WTC11 (cell line): ENCODE measurements at regions not wholly inside any gene's neighbourhood (a gene's known extent, or its start where the extent isn't known, plus 50 kb on each side); places are given as distances from the start of the nearest gene placed in this dataset.

ENCODE experiments used
- ATAC-seq: fragments of 200-7000 bp; cut with Tn5 transposase; 2 replicates; pipeline ENCODE4 v1.10.0; 2021; ENCODE audit warnings: mild to moderate bottlenecking, moderate library complexity
- CTCF ChIA-PET: fragments of 300-600 bp; sonication (Branson Sonifier 250); formaldehyde crosslinking; loops from one replicate; lab custom pipeline; 2021; ENCODE audit warnings: antibody characterized with exemption; lab: Charles Lee
- POLR2A ChIA-PET: fragments of 350-600 bp; sonication (Branson Sonifier 250); formaldehyde crosslinking; loops from one replicate; lab custom pipeline; 2021; ENCODE audit warnings: antibody characterized with exemption; lab: Charles Lee
- DNase-seq: peaks from one replicate; pipeline ENCODE4 v3.0.0; 2021; ENCODE audit warnings: low spot score
- H3K27ac Mint-ChIP-seq: 2 replicates; pipeline ENCODE4 v1.8.0; 2021; ENCODE audit warnings: mixed read lengths
- H3K27me3 Mint-ChIP-seq: 2 replicates; pipeline ENCODE4 v1.8.0; 2021; ENCODE audit warnings: low read depth, mild to moderate bottlenecking, moderate library complexity, mixed read lengths
- H3K36me3 Mint-ChIP-seq: 2 replicates; pipeline ENCODE4 v1.8.0; 2021; ENCODE audit warnings: mixed read lengths
- H3K4me1 Mint-ChIP-seq: 2 replicates; pipeline ENCODE4 v1.8.0; 2022; ENCODE audit warnings: mixed read lengths
- H3K4me3 Mint-ChIP-seq: 2 replicates; pipeline ENCODE4 v1.8.0; 2021; ENCODE audit warnings: mild to moderate bottlenecking, moderate library complexity, mixed read lengths
- H3K9me3 Mint-ChIP-seq: 2 replicates; pipeline ENCODE4 v1.8.0; 2021; ENCODE audit warnings: mixed read lengths
- AFF4 ChIP-seq: sonication (generic); formaldehyde crosslinking; IDR thresholded peaks from 2 replicates; pipeline ENCODE4 v1.8.1; 2023; ENCODE audit warnings: mild to moderate bottlenecking, missing genetic modification reagents, borderline replicate concordance
- FOXK1 ChIP-seq: sonication (generic); formaldehyde crosslinking; IDR thresholded peaks from 2 replicates; pipeline ENCODE4 v1.8.0; 2022; ENCODE audit warnings: mild to moderate bottlenecking, moderate library complexity, missing genetic modification reagents
- FOXP4 ChIP-seq: sonication (generic); formaldehyde crosslinking; IDR thresholded peaks from 2 replicates; pipeline ENCODE4 v1.8.0; 2022; ENCODE audit warnings: mild to moderate bottlenecking, missing genetic modification reagents
- GTF2I ChIP-seq: fragments of 250-450 bp; sonication (Bioruptor Pico); conservative IDR thresholded peaks from 2 replicates; pipeline ENCODE4 v1.4.0; 2021; ENCODE audit warnings: mild to moderate bottlenecking
- IRF1 ChIP-seq: sonication (generic); formaldehyde crosslinking; IDR thresholded peaks from 2 replicates; pipeline ENCODE4 v1.8.0; 2023; ENCODE audit warnings: missing genetic modification reagents
- JAZF1 ChIP-seq: fragments of 250-450 bp; sonication (Bioruptor Pico); IDR thresholded peaks from 2 replicates; pipeline ENCODE4 v1.9.0; 2021; ENCODE audit warnings: moderate library complexity, mild to moderate bottlenecking, inconsistent platforms
- NFATC4 ChIP-seq: fragments of 250-450 bp; sonication (Bioruptor Pico); IDR thresholded peaks from 2 replicates; pipeline ENCODE4 v1.9.0; 2021; ENCODE audit warnings: mild to moderate bottlenecking
- NR2C2 ChIP-seq: sonication (generic); formaldehyde crosslinking; IDR thresholded peaks from 2 replicates; pipeline ENCODE4 v1.8.0; 2022; ENCODE audit warnings: mild to moderate bottlenecking, missing genetic modification reagents
- OVOL2 ChIP-seq: fragments of 250-450 bp; sonication (Bioruptor Pico); IDR thresholded peaks from 2 replicates; pipeline ENCODE4 v1.9.0; 2021; ENCODE audit warnings: mild to moderate bottlenecking, borderline replicate concordance
- PRDM15 ChIP-seq: sonication (generic); formaldehyde crosslinking; IDR thresholded peaks from 2 replicates; pipeline ENCODE4 v1.8.0; 2022; ENCODE audit warnings: missing genetic modification reagents
- PREB ChIP-seq: sonication (generic); formaldehyde crosslinking; IDR thresholded peaks from 2 replicates; pipeline ENCODE4 v1.8.1; 2022; ENCODE audit warnings: mild to moderate bottlenecking, missing genetic modification reagents, moderate library complexity, borderline replicate concordance
- SMAD4 ChIP-seq: sonication (generic); formaldehyde crosslinking; IDR thresholded peaks from 2 replicates; pipeline ENCODE4 v1.8.0; 2022; ENCODE audit warnings: mild to moderate bottlenecking, missing genetic modification reagents
- SOX15 ChIP-seq: fragments of 250-450 bp; sonication (Bioruptor Pico); IDR thresholded peaks from 2 replicates; pipeline ENCODE4 v1.9.0; 2021; ENCODE audit warnings: mild to moderate bottlenecking
- SP1 ChIP-seq: sonication (generic); formaldehyde crosslinking; conservative IDR thresholded peaks from 2 replicates; pipeline ENCODE4 v1.8.1; 2022; ENCODE audit warnings: missing genetic modification reagents
- USF1 ChIP-seq: sonication (generic); formaldehyde crosslinking; IDR thresholded peaks from 2 replicates; pipeline ENCODE4 v1.8.0; 2022; ENCODE audit warnings: mild to moderate bottlenecking, missing genetic modification reagents
- ZNF396 ChIP-seq: fragments of 250-450 bp; sonication (Bioruptor Pico); IDR thresholded peaks from 2 replicates; pipeline ENCODE4 v1.8.0; 2021; ENCODE audit warnings: mild to moderate bottlenecking, moderate library complexity, borderline replicate concordance
- ZNF512 ChIP-seq: sonication (generic); formaldehyde crosslinking; IDR thresholded peaks from 2 replicates; pipeline ENCODE4 v1.8.1; 2022; ENCODE audit warnings: missing genetic modification reagents, borderline replicate concordance
- ZSCAN18 ChIP-seq: fragments of 250-450 bp; sonication (Bioruptor Pico); IDR thresholded peaks from 2 replicates; pipeline ENCODE4 v2.1.2; 2022; ENCODE audit warnings: mild to moderate bottlenecking, moderate library complexity

- DNase-seq: no peak
- no peaks in the 10 kb centered on the region for H3K4me1 Mint-ChIP-seq
- no peak overlapping the region for H3K4me3 Mint-ChIP-seq
- H3K27ac Mint-ChIP-seq: no peak overlapping the region
- peaks cover 3% of the 10 kb centered on the region; the same call in 1 of the 2 replicates for H3K36me3 Mint-ChIP-seq
- no peak for ATAC-seq
- ChIA-PET POLR2A (no interaction called here), CTCF (interaction anchor here (2.2 kb wide), 1 partner anchor 26 kb away, joined by 6 read pairs; no protein-coding TSS in a partner anchor)
- H3K9me3 Mint-ChIP-seq: peaks cover 43% of the 10 kb centered on the region
- peaks cover 9% of the 10 kb centered on the region for H3K27me3 Mint-ChIP-seq
- TF ChIP-seq SOX15: no peak
- TF ChIP-seq SMAD4: no peak
- no peak for TF ChIP-seq PREB (CRISPR knock-in tag)
- no peak for TF ChIP-seq NFATC4 (CRISPR knock-in tag)
- TF ChIP-seq IRF1: no peak
- no peak for TF ChIP-seq USF1 (CRISPR knock-in tag)
- no peak for TF ChIP-seq FOXP4 (CRISPR knock-in tag)
- no peak for TF ChIP-seq NR2C2
- TF ChIP-seq PRDM15 (CRISPR knock-in tag): no peak
- TF ChIP-seq SP1: no peak
These were observed 72.4 kb downstream of the CCNG2 start for GRCh38 chr4:77229433-77229832.

- Mint-ChIP-seq H3K4me3 (no peak overlapping the region), H3K27ac (no peak overlapping the region)
- TF ChIP-seq AFF4 (CRISPR knock-in tag) (no peak), NFATC4 (CRISPR knock-in tag) (no peak), USF1 (CRISPR knock-in tag) (no peak), IRF1 (no peak), JAZF1 (CRISPR knock-in tag) (no peak), ZSCAN18 (CRISPR knock-in tag) (no peak), ZNF396 (CRISPR knock-in tag) (no peak), FOXK1 (CRISPR knock-in tag) (no peak), GTF2I (no peak), ZNF512 (no peak), OVOL2 (CRISPR knock-in tag) (no peak)
These were observed 75.6 kb downstream of the CCNG2 start for GRCh38 chr4:77232653-77233052.

More at GRCh38 chr4:77232653-77233052, 75.6 kb downstream of the CCNG2 start:
- no peaks in the 10 kb centered on the region for H3K4me1 Mint-ChIP-seq
- POLR2A ChIA-PET: no interaction called here
- ATAC-seq (no peak), DNase-seq (no peak)
- H3K27me3 Mint-ChIP-seq: peaks cover 14% of the 10 kb centered on the region
- CTCF ChIA-PET: no interaction called here
- peaks cover 22% of the 10 kb centered on the region for H3K9me3 Mint-ChIP-seq
- peaks cover 3% of the 10 kb centered on the region; the same call in 1 of the 2 replicates for H3K36me3 Mint-ChIP-seq
